ENCODE measurements at regions not wholly inside any gene's neighbourhood (a gene's known extent, or its start where the extent isn't known, plus 50 kb on each side); places are given as distances from the start of the nearest gene placed in this dataset.

DNA sequence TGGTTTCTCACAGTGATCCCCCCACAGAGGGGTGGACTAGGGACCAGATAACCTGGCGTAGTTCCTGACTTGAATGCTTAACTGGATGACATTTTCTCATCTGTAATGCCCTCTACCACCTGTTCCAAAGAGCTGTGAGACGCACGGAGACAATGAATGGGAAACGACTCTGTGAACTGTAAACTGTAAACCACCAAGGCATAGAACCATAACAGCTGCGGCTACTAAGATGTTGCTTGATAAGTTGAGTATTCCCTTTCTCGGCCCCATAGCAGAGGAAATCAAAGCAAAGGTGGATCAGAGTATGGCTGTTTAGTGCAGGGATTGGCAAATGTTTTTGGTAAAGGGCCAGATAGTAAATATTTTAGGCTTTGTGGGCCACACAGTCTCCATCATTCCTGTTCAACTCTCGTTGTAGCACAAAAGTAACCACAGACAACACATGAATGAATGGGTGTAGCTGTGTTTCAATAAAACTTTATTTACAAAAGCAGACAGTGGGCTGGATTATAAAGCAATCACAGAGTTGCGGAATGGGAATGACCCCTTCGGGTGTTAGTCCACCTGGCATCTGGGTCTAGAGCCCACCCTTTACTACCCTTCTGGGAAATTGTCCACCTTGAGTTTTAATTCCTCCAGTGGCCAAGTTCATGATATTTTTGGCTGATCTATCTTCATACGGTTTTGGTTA lies 315.2 kb downstream of the RPS6KC1 start:
- WGBS, 2 donors, result 82 to 84% methylated on average over 10 of the region's 10 CpGs
- intact Hi-C loops (cut with DNase I; ENCODE audit: low total_unique reads), result no loop called here
- no peak for DNase-seq (ENCODE audit: low spot score in 2 of 2)
- no peak overlapping the region for H3K4me3 ChIP-seq (ENCODE audit: low read depth, poor library complexity, severe bottlenecking)
- TF ChIP-seq, protein P1, sequence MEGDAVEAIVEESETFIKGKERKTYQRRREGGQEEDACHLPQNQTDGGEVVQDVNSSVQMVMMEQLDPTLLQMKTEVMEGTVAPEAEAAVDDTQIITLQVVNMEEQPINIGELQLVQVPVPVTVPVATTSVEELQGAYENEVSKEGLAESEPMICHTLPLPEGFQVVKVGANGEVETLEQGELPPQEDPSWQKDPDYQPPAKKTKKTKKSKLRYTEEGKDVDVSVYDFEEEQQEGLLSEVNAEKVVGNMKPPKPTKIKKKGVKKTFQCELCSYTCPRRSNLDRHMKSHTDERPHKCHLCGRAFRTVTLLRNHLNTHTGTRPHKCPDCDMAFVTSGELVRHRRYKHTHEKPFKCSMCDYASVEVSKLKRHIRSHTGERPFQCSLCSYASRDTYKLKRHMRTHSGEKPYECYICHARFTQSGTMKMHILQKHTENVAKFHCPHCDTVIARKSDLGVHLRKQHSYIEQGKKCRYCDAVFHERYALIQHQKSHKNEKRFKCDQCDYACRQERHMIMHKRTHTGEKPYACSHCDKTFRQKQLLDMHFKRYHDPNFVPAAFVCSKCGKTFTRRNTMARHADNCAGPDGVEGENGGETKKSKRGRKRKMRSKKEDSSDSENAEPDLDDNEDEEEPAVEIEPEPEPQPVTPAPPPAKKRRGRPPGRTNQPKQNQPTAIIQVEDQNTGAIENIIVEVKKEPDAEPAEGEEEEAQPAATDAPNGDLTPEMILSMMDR (IDR thresholded peaks at IDR 0.05), result no peak
- no peak for TF ChIP-seq POLR2A (IDR thresholded peaks at IDR 0.05)

DNA sequence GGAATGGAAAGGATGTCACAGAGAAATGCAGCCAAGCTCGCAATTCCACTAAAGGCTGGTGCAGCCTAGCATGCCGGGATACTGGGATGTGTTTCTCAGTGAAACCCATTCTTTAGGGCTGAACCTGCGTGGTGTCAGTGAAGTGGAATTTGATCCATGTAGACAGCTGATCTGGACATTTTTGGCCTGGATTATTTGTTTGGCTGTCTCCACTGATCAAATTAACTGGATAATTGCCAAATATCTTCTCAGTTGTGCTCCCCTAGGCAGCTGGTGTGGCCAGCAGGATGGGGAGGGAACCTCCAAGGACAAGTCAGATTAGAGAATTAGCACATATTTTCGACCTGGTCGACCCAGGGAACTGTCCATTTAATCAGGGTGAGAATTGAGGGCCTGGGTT lies 318.4 kb downstream of the RPS6KC1 start:
- no peak for DNase-seq (ENCODE audit: low spot score in 2 of 2)
- H3K4me3 ChIP-seq (ENCODE audit: low read depth, poor library complexity, severe bottlenecking), result no peak overlapping the region
- intact Hi-C loops (cut with DNase I; ENCODE audit: low total_unique reads), result no loop called here
- TF ChIP-seq POLR2A (IDR thresholded peaks at IDR 0.05), result no peak
- TF ChIP-seq, protein P1 (IDR thresholded peaks at IDR 0.05), result no peak
- 74 to 91% methylated on average over 5 of the region's 5 CpGs for WGBS, 2 donors

DNA sequence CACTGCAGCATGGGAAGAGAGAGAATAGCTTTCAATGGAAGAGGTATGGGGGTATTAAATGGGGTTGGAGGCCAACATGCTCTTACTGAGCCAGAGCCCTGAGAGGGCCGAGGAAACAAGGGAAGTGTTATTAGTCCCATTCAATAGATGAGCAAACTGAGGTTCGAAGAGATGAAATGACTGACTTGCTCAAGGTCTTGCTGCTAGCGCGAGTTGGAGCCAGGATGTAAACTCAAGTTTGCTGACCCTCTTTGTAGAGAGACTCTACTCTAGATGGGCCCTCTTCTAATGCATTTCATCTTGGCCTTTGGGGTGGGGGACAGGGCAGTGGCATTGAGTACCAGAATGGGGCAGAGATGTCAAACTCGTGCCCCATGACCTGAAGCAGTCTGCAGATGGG lies 319.5 kb downstream of the RPS6KC1 start:
- no peak for DNase-seq (ENCODE audit: low spot score in 2 of 2)
- no peak overlapping the region for H3K4me3 ChIP-seq (ENCODE audit: low read depth, poor library complexity, severe bottlenecking)
- no peak for TF ChIP-seq POLR2A (IDR thresholded peaks at IDR 0.05)
- TF ChIP-seq, protein P1 (IDR thresholded peaks at IDR 0.05), result no peak
- intact Hi-C loops (cut with DNase I; ENCODE audit: low total_unique reads), result no loop called here
- 87 to 89% methylated on average over 5 of the region's 5 CpGs for WGBS, 2 donors

DNA sequence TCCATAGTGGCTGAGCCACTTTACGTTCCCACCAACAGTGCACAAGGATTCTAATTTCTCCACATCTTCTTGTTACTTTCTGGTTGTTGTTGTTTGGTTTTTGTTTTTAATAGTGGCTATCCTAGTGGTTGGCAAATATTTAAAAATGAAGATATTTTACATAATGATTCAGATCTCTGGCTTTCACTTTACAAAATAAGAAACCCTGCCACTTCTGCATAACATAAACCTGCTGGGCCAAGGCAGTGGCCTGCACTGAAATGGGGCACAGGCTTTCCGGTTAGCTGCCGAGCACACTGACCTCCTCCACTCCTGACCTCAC lies 320.4 kb downstream of the RPS6KC1 start:
- no peak overlapping the region for H3K4me3 ChIP-seq (ENCODE audit: low read depth, poor library complexity, severe bottlenecking)
- DNase-seq (ENCODE audit: low spot score in 2 of 2), result no peak
- intact Hi-C loops (cut with DNase I; ENCODE audit: low total_unique reads), result no loop called here
- 83 to 94% methylated on average over 3 of the region's 3 CpGs for WGBS, 2 donors
- TF ChIP-seq, protein P1 (IDR thresholded peaks at IDR 0.05), result no peak
- TF ChIP-seq POLR2A (IDR thresholded peaks at IDR 0.05), result no peak

DNA sequence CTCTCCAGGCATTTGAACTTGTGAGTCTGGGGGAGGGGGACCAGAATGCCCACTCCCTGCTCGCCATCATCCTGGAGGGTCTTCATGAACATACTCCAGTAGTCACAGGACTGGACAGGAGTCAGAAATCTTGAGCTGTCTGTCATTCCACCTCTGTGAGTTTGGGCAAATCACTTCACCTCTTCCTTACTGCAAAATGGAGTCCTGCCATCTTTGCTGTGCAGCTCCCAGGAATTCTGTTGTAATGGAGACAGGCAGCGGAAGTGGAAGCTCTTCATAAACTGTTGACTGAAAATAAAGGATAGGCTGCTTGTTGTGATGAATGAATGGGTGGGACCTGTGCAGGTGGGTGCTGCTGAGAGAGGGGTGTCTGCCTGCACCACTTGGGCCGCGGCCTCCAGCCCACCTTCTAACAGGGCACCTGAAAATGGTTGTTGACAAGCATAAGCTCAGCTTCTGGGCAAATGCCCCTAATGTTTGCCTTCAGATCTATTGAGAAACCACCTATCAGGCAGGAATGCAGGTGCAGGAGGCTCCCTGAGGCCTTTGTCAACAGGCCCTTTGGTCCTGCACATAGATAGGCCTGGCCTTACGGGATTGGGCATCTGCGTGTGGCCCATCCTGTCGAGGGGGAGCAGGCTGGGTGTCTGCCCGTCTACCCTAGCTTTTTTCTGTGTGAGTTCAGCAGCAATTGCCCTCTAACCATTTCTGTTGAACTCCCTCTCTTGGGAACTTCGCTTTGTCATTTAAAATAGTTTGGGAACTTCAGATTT lies 321.0 kb downstream of the RPS6KC1 start:
- TF ChIP-seq POLR2A (IDR thresholded peaks at IDR 0.05), result no peak
- TF ChIP-seq, protein P1 (IDR thresholded peaks at IDR 0.05), result no peak
- no peak overlapping the region for H3K4me3 ChIP-seq (ENCODE audit: low read depth, poor library complexity, severe bottlenecking)
- 89 to 92% methylated on average over 9 of the region's 9 CpGs for WGBS, 2 donors
- intact Hi-C loops (cut with DNase I; ENCODE audit: low total_unique reads), result no loop called here
- DNase-seq (ENCODE audit: low spot score in 2 of 2), result no peak

Data from lower leg skin (tissue), 4 donors.